Colon (tissue), 2 donors: ENCODE measurements at regions not wholly inside any gene's neighbourhood (a gene's known extent, or its start where the extent isn't known, plus 50 kb on each side); places are given as distances from the start of the nearest gene placed in this dataset.
A peak's percentile ranks its signal among the peaks of the same experiment; 100 is the strongest.

Experiments
- FAIRE-seq: peaks from 2 replicates; lab custom pipeline; 2012; peaks lifted over from hg19 to GRCh38; lab: Jason Lieb, UNC
- donor health status: control.
- donor health status: control.

- no peak for FAIRE-seq
Measured at GRCh38 chr11:17157761-17158160, 50.0 kb downstream of the PIK3C2A start.

GRCh38 chr11:17156283-17156682, 51.5 kb downstream of the PIK3C2A start:
- no peak for FAIRE-seq

GRCh38 chr11:17154409-17155159, 53.2 kb downstream of the PIK3C2A start:
- FAIRE-seq, result no peak

- FAIRE-seq, result no peak
Measured at GRCh38 chr11:17153757-17154156, 54.0 kb downstream of the PIK3C2A start.

GRCh38 chr11:17152306-17152705, 55.5 kb downstream of the PIK3C2A start:
- FAIRE-seq, result no peak

- no peak for FAIRE-seq
Measured at GRCh38 chr11:17150521-17150920, 57.3 kb downstream of the PIK3C2A start.

GRCh38 chr11:17148536-17148935, 59.2 kb downstream of the PIK3C2A start:
- no peak for FAIRE-seq

GRCh38 chr11:17145972-17146371, 61.8 kb downstream of the PIK3C2A start:
- peak; percentile 68 for FAIRE-seq

- no peak for FAIRE-seq
Measured at GRCh38 chr11:17142450-17142849, 65.0 kb upstream of the RPS13 start.

GRCh38 chr11:17141156-17141555, 63.7 kb upstream of the RPS13 start:
- no peak for FAIRE-seq

- FAIRE-seq, result no peak
Measured at GRCh38 chr11:17138562-17138961, 61.1 kb upstream of the RPS13 start.

GRCh38 chr11:17135916-17136683, 58.6 kb upstream of the RPS13 start:
- no peak for FAIRE-seq

- FAIRE-seq, result no peak
Measured at GRCh38 chr11:17132654-17133053, 55.2 kb upstream of the RPS13 start.

GRCh38 chr11:17129003-17129402, 51.5 kb upstream of the RPS13 start:
- no peak for FAIRE-seq
